Panc1 (cell line): ENCODE measurements at regions not wholly inside any gene's neighbourhood (a gene's known extent, or its start where the extent isn't known, plus 50 kb on each side); places are given as distances from the start of the nearest gene placed in this dataset.

Source experiments
- SIN3A ChIP-seq: IDR thresholded peaks from 2 replicates; pipeline ENCODE4 v1.6.1; 2012; ENCODE audit warnings: low read depth, mild to moderate bottlenecking, low read length, moderate library complexity, borderline replicate concordance; ENCODE audit not compliant: insufficient read depth
- TF ChIP-seq, protein P1 (sequence below): fragments of 450-650 bp; IDR thresholded peaks from 2 replicates; pipeline ENCODE4 v1.5.1; 2017; ENCODE audit warnings: mild to moderate bottlenecking
- TF ChIP-seq, protein P2 (sequence below), 2 experiments: IDR thresholded peaks; 2 replicates each; pipeline ENCODE4 v1.6.1; 2011 to 2012; ENCODE audit warnings: low read depth in 2 of 2, control low read depth in 1 of 2, low read length in 1 of 2, mild to moderate bottlenecking in 1 of 2, moderate library complexity in 1 of 2; ENCODE audit not compliant: insufficient read depth in 1 of 2

DNA sequence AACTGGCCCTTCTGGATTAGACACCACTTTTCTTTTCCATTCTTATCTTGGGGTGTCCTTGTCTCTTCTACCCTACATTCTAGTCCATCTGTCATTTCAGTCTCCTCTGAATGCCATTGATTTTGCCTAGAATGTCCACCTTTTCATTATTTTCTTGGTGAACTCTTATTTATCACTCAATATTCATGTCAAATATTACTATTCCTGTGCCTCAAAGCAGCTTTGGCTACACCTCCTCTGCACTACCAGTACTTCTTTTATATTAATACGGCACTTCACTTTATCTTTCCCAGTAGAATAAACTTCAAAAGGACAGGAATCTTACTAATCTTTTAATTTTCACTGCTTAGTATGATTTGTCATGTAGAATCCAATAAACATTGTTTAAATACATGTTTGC lies 186.4 kb upstream of the DPYD start:
- TF ChIP-seq, protein P1, sequence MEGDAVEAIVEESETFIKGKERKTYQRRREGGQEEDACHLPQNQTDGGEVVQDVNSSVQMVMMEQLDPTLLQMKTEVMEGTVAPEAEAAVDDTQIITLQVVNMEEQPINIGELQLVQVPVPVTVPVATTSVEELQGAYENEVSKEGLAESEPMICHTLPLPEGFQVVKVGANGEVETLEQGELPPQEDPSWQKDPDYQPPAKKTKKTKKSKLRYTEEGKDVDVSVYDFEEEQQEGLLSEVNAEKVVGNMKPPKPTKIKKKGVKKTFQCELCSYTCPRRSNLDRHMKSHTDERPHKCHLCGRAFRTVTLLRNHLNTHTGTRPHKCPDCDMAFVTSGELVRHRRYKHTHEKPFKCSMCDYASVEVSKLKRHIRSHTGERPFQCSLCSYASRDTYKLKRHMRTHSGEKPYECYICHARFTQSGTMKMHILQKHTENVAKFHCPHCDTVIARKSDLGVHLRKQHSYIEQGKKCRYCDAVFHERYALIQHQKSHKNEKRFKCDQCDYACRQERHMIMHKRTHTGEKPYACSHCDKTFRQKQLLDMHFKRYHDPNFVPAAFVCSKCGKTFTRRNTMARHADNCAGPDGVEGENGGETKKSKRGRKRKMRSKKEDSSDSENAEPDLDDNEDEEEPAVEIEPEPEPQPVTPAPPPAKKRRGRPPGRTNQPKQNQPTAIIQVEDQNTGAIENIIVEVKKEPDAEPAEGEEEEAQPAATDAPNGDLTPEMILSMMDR, result no peak
- no peak for TF ChIP-seq SIN3A
- TF ChIP-seq, protein P2, sequence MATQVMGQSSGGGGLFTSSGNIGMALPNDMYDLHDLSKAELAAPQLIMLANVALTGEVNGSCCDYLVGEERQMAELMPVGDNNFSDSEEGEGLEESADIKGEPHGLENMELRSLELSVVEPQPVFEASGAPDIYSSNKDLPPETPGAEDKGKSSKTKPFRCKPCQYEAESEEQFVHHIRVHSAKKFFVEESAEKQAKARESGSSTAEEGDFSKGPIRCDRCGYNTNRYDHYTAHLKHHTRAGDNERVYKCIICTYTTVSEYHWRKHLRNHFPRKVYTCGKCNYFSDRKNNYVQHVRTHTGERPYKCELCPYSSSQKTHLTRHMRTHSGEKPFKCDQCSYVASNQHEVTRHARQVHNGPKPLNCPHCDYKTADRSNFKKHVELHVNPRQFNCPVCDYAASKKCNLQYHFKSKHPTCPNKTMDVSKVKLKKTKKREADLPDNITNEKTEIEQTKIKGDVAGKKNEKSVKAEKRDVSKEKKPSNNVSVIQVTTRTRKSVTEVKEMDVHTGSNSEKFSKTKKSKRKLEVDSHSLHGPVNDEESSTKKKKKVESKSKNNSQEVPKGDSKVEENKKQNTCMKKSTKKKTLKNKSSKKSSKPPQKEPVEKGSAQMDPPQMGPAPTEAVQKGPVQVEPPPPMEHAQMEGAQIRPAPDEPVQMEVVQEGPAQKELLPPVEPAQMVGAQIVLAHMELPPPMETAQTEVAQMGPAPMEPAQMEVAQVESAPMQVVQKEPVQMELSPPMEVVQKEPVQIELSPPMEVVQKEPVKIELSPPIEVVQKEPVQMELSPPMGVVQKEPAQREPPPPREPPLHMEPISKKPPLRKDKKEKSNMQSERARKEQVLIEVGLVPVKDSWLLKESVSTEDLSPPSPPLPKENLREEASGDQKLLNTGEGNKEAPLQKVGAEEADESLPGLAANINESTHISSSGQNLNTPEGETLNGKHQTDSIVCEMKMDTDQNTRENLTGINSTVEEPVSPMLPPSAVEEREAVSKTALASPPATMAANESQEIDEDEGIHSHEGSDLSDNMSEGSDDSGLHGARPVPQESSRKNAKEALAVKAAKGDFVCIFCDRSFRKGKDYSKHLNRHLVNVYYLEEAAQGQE (IDR thresholded peaks at IDR 0.05; ENCODE audit: insufficient read depth in 1 of 2, low read depth in 2 of 2, low read length in 1 of 2), result no peak
